ENCODE measurements at regions not wholly inside any gene's neighbourhood (a gene's known extent, or its start where the extent isn't known, plus 50 kb on each side); places are given as distances from the start of the nearest gene placed in this dataset.

DNA sequence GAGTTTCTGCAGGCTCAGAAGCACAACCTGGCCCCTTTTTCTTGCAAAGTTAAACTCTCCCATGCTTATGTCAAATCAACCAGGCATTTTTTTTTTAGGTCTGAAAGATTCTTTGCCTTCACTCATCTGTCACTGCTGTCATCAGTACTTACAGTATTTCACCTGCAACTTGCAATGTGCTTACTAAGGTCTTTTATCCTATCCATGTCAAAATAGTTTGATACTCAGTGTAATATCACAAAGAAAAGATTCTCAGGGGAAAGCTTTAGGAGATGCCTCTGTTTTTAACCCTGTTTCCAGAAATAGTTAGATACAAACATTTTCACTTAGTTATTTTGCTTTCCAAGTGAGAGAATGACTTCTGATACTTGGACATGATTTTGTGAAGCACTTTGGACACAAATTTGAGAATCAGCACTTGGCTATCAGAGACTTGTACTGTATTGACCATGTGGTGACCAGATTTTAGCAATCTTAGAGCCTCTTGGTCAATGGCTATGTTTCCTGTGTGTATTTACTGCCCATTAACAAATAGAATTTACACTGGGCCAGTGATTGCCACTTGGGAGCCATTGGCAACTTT, 428.2 kb downstream of the IRX1 start:
- no peak for TF ChIP-seq CTCF (conservative IDR thresholded peaks at IDR 0.05; ENCODE audit: low read length)
- TF ChIP-seq EZH2phosphoT487 (IDR thresholded peaks at IDR 0.05; ENCODE audit: borderline replicate concordance, low read depth, low read length): no peak

Data from OCI-LY7 (cell line).